Smooth muscle cell (in vitro differentiated cells): ENCODE measurements at regions not wholly inside any gene's neighbourhood (a gene's known extent, or its start where the extent isn't known, plus 50 kb on each side); places are given as distances from the start of the nearest gene placed in this dataset.

Experiments
- DNase-seq: peaks from one replicate; lab custom pipeline; 2025; ENCODE audit not compliant: unreplicated experiment; lab: John Stamatoyannopoulos, UW
- H2AFZ ChIP-seq: fragments of 200-600 bp; sonication (generic); 2 replicates; pipeline ENCODE4 v1.6.0; 2016; ENCODE audit warnings: antibody characterized with exemption, low read depth, mild to moderate bottlenecking
- H3F3A ChIP-seq: fragments of 200-600 bp; sonication (generic); 2 replicates; pipeline ENCODE4 v1.6.0; 2017; ENCODE audit warnings: antibody characterized with exemption, low read depth
- H3K27ac ChIP-seq: fragments of 200-600 bp; sonication (generic); 2 replicates; pipeline ENCODE4 v1.5.1; 2016; ENCODE audit warnings: low read depth, mild to moderate bottlenecking
- H3K27me3 ChIP-seq: fragments of 200-600 bp; sonication (generic); 2 replicates; pipeline ENCODE4 v1.6.1; 2016; ENCODE audit warnings: low read depth, mild to moderate bottlenecking
- H3K36me3 ChIP-seq: fragments of 200-600 bp; sonication (generic); 2 replicates; pipeline ENCODE4 v1.5.1; 2016; ENCODE audit warnings: low read depth
- H3K4me1 ChIP-seq: fragments of 200-600 bp; sonication (generic); 2 replicates; pipeline ENCODE4 v1.5.1; 2016; ENCODE audit warnings: low read depth
- H3K4me2 ChIP-seq: fragments of 200-600 bp; sonication (generic); 2 replicates; pipeline ENCODE4 v1.6.0; 2016; ENCODE audit warnings: mild to moderate bottlenecking
- H3K4me3 ChIP-seq: fragments of 200-600 bp; sonication (generic); 2 replicates; pipeline ENCODE4 v1.5.1; 2016; ENCODE audit warnings: mild to moderate bottlenecking
- H3K79me2 ChIP-seq: fragments of 200-600 bp; sonication (generic); 2 replicates; pipeline ENCODE4 v1.6.0; 2016; ENCODE audit warnings: low read depth, mild to moderate bottlenecking
- H3K9ac ChIP-seq: fragments of 200-600 bp; sonication (generic); 2 replicates; pipeline ENCODE4 v1.6.0; 2016; ENCODE audit warnings: low read depth
- H3K9me3 ChIP-seq: fragments of 200-600 bp; sonication (generic); replicated peaks from 2 replicates; pipeline ENCODE4 v1.5.1; 2016; ENCODE audit warnings: low read depth
- H4K20me1 ChIP-seq: fragments of 200-600 bp; sonication (generic); 2 replicates; pipeline ENCODE4 v1.6.0; 2016; ENCODE audit warnings: low read depth
- WGBS: methylation state at CpG from one replicate; pipeline ENCODE4 v1.1.7; 2016; ENCODE audit warnings: low lambda C conversion rate; 5-methylcytosine and 5-hydroxymethylcytosine counted together
- TF ChIP-seq, protein P1 (sequence below): fragments of 200-600 bp; sonication (generic); IDR thresholded peaks from 2 replicates; pipeline ENCODE4 v1.5.1; 2017; ENCODE audit warnings: borderline replicate concordance, mild to moderate bottlenecking, antibody characterized with exemption; ENCODE audit not compliant: insufficient read depth, poor library complexity, severe bottlenecking

DNA sequence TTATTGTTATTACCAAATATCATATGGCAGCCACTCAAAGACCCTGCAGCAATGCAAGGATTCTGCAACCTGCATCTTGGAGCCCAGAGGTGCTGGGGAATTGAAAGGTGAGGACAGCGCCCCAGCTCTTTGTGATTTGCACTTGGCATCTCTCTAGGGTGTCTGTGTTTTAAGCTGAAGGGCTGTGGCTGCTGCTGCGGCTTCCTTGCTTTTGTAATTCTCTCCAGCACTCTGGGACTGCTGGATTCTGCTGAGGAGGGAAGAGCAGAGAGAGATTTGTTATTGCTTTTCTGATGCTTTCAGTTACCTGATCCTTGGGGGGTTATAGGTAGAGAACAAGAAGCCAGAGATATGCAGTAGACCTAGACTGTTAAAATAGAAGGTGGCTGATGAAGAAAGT, 562.4 kb downstream of the EBF1 start:
- Histone ChIP-seq H3K4me3 (no peak overlapping the region), H3K79me2 (no peaks in the 10 kb centered on the region), H3K36me3 (no peaks in the 10 kb centered on the region), H3K27ac (no peak overlapping the region), H4K20me1 (no peaks in the 10 kb centered on the region), H3F3A (no peaks in the 10 kb centered on the region), H3K4me2 (no peak overlapping the region), H3K9me3 (no peaks in the 10 kb centered on the region), H2AFZ (no peak overlapping the region), H3K9ac (no peak overlapping the region), H3K27me3 (peaks cover 41% of the 10 kb centered on the region), H3K4me1 (no peaks in the 10 kb centered on the region)
- TF ChIP-seq, protein P1, sequence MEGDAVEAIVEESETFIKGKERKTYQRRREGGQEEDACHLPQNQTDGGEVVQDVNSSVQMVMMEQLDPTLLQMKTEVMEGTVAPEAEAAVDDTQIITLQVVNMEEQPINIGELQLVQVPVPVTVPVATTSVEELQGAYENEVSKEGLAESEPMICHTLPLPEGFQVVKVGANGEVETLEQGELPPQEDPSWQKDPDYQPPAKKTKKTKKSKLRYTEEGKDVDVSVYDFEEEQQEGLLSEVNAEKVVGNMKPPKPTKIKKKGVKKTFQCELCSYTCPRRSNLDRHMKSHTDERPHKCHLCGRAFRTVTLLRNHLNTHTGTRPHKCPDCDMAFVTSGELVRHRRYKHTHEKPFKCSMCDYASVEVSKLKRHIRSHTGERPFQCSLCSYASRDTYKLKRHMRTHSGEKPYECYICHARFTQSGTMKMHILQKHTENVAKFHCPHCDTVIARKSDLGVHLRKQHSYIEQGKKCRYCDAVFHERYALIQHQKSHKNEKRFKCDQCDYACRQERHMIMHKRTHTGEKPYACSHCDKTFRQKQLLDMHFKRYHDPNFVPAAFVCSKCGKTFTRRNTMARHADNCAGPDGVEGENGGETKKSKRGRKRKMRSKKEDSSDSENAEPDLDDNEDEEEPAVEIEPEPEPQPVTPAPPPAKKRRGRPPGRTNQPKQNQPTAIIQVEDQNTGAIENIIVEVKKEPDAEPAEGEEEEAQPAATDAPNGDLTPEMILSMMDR, result no peak
- WGBS, result 72% methylated on average over 2 of the region's 2 CpGs
- no peak for DNase-seq

DNA sequence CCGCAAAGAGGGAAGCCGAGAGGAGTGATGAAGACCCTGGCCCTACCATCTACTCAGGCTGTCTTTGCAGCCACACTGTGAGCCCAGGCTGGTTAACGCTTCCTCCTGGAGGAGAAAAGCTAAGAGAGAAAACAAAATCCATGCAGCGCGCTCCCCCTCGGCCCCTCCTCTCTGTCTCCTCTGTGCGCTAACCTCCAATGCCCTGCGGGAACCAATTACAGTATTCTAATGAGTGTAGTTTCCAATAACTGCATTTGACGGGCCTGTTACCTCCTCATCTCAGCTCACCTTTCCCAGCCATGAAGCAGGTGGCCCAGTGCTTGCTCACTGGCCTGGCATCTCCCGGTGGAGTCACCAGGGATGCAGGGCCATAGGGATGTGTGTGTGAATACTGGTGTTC, 565.5 kb downstream of the EBF1 start:
- Histone ChIP-seq H4K20me1 (no peaks in the 10 kb centered on the region), H3K79me2 (no peaks in the 10 kb centered on the region), H3K9ac (no peak overlapping the region), H3K4me3 (no peak overlapping the region), H3K9me3 (no peaks in the 10 kb centered on the region), H3F3A (no peaks in the 10 kb centered on the region), H3K4me2 (no peak overlapping the region), H3K36me3 (no peaks in the 10 kb centered on the region), H2AFZ (no peak overlapping the region), H3K4me1 (no peaks in the 10 kb centered on the region), H3K27me3 (peaks cover 41% of the 10 kb centered on the region), H3K27ac (no peak overlapping the region)
- no peak for DNase-seq
- 93% methylated on average over 10 of the region's 10 CpGs for WGBS
- TF ChIP-seq, protein P1, result no peak

DNA sequence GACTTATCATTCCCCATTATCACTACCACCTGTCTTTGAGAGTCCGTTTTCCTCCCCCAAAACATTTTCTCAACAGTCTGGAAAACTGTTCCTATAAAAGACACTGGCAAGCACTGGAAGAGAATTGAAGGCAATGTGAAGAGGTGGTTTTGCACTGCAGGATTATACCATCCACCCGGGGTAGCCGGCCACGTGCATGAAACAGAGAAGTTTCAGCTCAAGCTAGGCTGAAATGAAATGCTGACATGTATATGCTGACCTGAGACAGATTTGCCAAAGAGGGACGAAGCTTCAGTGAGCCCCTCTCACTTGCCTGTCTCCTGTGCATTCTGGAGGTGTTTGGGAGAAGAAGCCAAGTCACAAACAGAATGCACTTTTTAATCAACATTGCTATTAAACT, 567.0 kb downstream of the EBF1 start:
- no peaks in the 10 kb centered on the region for H3K79me2 ChIP-seq
- no peaks in the 10 kb centered on the region for H4K20me1 ChIP-seq
- no peak overlapping the region for H3K4me3 ChIP-seq
- no peaks in the 10 kb centered on the region for H3K9me3 ChIP-seq
- no peak for DNase-seq
- 90% methylated on average over 5 of the region's 5 CpGs for WGBS
- no peak overlapping the region for H3K9ac ChIP-seq
- H3K4me1 ChIP-seq, result no peaks in the 10 kb centered on the region
- TF ChIP-seq, protein P1, result no peak
- peaks cover 34% of the 10 kb centered on the region for H3K27me3 ChIP-seq
- H3K4me2 ChIP-seq, result no peak overlapping the region
- H3K27ac ChIP-seq, result no peak overlapping the region
- H2AFZ ChIP-seq, result no peak overlapping the region
- no peaks in the 10 kb centered on the region for H3K36me3 ChIP-seq
- no peaks in the 10 kb centered on the region for H3F3A ChIP-seq

DNA sequence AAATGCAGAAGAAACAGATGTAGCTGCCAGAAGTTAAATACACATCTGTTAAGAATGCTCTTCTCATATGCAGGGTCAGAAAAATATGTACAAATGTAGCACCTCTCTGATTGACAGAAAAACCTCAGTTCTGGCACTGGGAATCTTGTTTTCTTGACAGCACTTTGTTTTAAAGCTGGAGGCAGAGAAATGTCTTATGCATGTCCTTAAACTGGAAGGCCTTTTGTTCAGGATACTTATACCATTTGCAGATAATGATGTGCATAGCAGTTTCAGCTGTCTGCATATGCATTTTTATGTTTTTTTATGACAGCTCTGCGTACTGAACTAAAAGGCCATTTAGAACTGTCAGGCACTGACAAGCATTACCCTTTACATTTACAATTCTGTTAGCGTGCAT, 567.9 kb downstream of the EBF1 start:
- DNase-seq, result no peak
- TF ChIP-seq, protein P1, result no peak
- H4K20me1 ChIP-seq, result no peaks in the 10 kb centered on the region
- peaks cover 27% of the 10 kb centered on the region for H3K27me3 ChIP-seq
- H3K9ac ChIP-seq, result no peak overlapping the region
- no peaks in the 10 kb centered on the region for H3F3A ChIP-seq
- no peak overlapping the region for H3K4me3 ChIP-seq
- H3K79me2 ChIP-seq, result no peaks in the 10 kb centered on the region
- no peak overlapping the region for H3K4me2 ChIP-seq
- 91% methylated on average over 2 of the region's 2 CpGs for WGBS
- H3K27ac ChIP-seq, result no peak overlapping the region
- H3K9me3 ChIP-seq, result no peaks in the 10 kb centered on the region
- H3K4me1 ChIP-seq, result no peaks in the 10 kb centered on the region
- H2AFZ ChIP-seq, result no peak overlapping the region
- H3K36me3 ChIP-seq, result no peaks in the 10 kb centered on the region
